ENCODE measurements at regions not wholly inside any gene's neighbourhood (a gene's known extent, or its start where the extent isn't known, plus 50 kb on each side); places are given as distances from the start of the nearest gene placed in this dataset.

DNA sequence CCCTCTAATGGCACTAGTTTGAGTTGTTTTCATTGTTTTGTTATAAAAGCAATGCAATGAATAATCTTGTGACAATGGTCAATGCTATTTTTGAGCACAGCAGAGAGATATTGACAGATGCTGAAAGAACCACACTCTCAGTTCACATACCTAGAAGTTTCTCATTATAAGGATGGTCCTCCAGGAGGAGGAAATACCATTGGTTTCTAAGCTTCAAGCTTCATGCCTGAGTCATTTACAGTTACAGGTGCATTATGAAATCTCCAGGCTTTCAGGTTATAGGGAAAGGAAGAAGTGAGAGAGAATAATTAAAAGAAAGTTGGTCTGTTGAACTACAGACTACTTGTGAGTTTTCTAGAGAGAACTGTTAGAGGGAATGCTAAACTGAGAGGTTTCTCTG, 75.3 kb downstream of the PWWP3B start:
- H2AFZ ChIP-seq (ENCODE audit: low read depth, low read length) = no peak overlapping the region
- no peaks in the 10 kb centered on the region for H3K36me3 ChIP-seq (ENCODE audit: control insufficient read depth in 2 of 2, extremely low read depth in 1 of 2, insufficient read depth in 2 of 2, low read length in 2 of 2)
- H4K20me1 ChIP-seq (replicated peaks; ENCODE audit: control insufficient read depth, extremely low read depth, insufficient read depth, low read length) = no peaks in the 10 kb centered on the region
- ChIA-PET CTCF (no interaction called here), POLR2A (no interaction called here)
- H3K4me3 ChIP-seq (replicated peaks in 1 of 3; ENCODE audit: insufficient read depth in 1 of 3, low read depth in 1 of 3, low read length in 3 of 3) = no peak overlapping the region
- no peak overlapping the region for H3K27ac ChIP-seq (ENCODE audit: insufficient read depth, low read depth, low read length)
- H3K4me2 ChIP-seq (ENCODE audit: insufficient read depth, low read length) = no peak overlapping the region
- no TSS peak for BruUV-seq (replicated peaks)
- H3K27me3 ChIP-seq (ENCODE audit: control insufficient read depth in 2 of 2, insufficient read depth in 2 of 2, low read length in 2 of 2) = no peaks in the 10 kb centered on the region
- H3K9ac ChIP-seq (replicated peaks; ENCODE audit: extremely low read depth, insufficient read depth, low read length) = no peak overlapping the region
- dilution Hi-C loops (cut with MboI; ENCODE audit: extremely low pct_ligation_motif_present, low sequenced_read_pairs) = no loop called here
- H3K4me1 ChIP-seq (ENCODE audit: control insufficient read depth, extremely low read depth, insufficient read depth, low read length) = no peaks in the 10 kb centered on the region
- no peak for TF ChIP-seq MYC (IDR thresholded peaks at IDR 0.05; ENCODE audit: low read depth, low read length)
- TF ChIP-seq POLR2A (IDR thresholded peaks at IDR 0.05; ENCODE audit: low read depth, low read length) = no peak
- TF ChIP-seq, protein P1, sequence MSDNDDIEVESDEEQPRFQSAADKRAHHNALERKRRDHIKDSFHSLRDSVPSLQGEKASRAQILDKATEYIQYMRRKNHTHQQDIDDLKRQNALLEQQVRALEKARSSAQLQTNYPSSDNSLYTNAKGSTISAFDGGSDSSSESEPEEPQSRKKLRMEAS (IDR thresholded peaks at IDR 0.05; ENCODE audit: insufficient read depth, insufficient read length) = no peak
- no peak for TF ChIP-seq POLR2AphosphoS5 (IDR thresholded peaks at IDR 0.05; ENCODE audit: insufficient read depth, low read depth, low read length)
- no peak for TF ChIP-seq EZH2 (IDR thresholded peaks at IDR 0.05; ENCODE audit: borderline replicate concordance, low read depth, low read length, severe bottlenecking)
- no peak for TF ChIP-seq CTCF (IDR thresholded peaks at IDR 0.05; ENCODE audit: extremely low read depth in 1 of 2, insufficient read depth in 1 of 2, low read depth in 1 of 2, low read length in 2 of 2)
- no peak for TF ChIP-seq GATA2 (IDR thresholded peaks at IDR 0.05; ENCODE audit: insufficient read depth, insufficient read length, low read depth, low read length)
- TF ChIP-seq FOS (IDR thresholded peaks at IDR 0.05; ENCODE audit: borderline replicate concordance, insufficient read depth, low read length) = no peak
- TF ChIP-seq JUN (IDR thresholded peaks at IDR 0.05; ENCODE audit: borderline replicate concordance, insufficient read depth, insufficient read length, low read depth) = no peak
- no peak for DNase-seq (ENCODE audit: low read depth, low spot score)
- FAIRE-seq = no peak
- H3K79me2 ChIP-seq (ENCODE audit: control insufficient read depth, insufficient read depth, low read length) = no peaks in the 10 kb centered on the region
- H3K9me3 ChIP-seq (replicated peaks; ENCODE audit: control insufficient read depth, insufficient read depth, low read length) = no peaks in the 10 kb centered on the region
- H3K9me1 ChIP-seq (replicated peaks; ENCODE audit: control insufficient read depth, extremely low read depth, insufficient read depth, low read length) = no peaks in the 10 kb centered on the region
- intact Hi-C loops (cut with micrococcal nuclease) = no loop called here
